Loucy (cell line): ENCODE measurements at regions not wholly inside any gene's neighbourhood (a gene's known extent, or its start where the extent isn't known, plus 50 kb on each side); places are given as distances from the start of the nearest gene placed in this dataset.

Source experiments
- EZH2phosphoT487 ChIP-seq: fragments of 200-600 bp; IDR thresholded peaks from 2 replicates; pipeline ENCODE4 v1.6.1; 2018; ENCODE audit warnings: antibody characterized with exemption, mild to moderate bottlenecking, moderate library complexity, borderline replicate concordance
- TF ChIP-seq, protein P1 (sequence below): fragments of 200-600 bp; sonication (generic); conservative IDR thresholded peaks from 2 replicates; pipeline ENCODE4 v1.5.1; 2014; ENCODE audit warnings: mild to moderate bottlenecking, antibody characterized with exemption, low read length

DNA sequence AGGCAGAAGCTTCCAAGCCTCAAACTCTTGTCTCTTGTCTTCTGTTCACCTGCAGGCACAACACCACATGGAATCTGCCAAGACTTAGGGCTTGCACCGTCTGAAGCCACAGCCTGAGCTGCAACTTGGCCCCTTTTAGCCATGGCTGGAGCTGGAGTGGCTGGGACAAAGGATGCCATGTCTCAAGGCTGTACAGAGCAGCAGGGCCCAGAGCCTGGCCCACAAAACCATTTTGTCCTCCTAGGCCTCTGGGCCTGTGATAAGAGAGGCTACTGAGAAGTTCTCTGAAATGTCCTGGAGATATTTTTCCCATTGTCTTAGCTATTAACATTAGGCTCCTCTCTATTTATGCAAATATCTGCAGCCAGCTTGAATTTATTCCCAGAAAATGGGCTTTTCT is 330.8 kb downstream of the DTWD2 start:
- TF ChIP-seq, protein P1, sequence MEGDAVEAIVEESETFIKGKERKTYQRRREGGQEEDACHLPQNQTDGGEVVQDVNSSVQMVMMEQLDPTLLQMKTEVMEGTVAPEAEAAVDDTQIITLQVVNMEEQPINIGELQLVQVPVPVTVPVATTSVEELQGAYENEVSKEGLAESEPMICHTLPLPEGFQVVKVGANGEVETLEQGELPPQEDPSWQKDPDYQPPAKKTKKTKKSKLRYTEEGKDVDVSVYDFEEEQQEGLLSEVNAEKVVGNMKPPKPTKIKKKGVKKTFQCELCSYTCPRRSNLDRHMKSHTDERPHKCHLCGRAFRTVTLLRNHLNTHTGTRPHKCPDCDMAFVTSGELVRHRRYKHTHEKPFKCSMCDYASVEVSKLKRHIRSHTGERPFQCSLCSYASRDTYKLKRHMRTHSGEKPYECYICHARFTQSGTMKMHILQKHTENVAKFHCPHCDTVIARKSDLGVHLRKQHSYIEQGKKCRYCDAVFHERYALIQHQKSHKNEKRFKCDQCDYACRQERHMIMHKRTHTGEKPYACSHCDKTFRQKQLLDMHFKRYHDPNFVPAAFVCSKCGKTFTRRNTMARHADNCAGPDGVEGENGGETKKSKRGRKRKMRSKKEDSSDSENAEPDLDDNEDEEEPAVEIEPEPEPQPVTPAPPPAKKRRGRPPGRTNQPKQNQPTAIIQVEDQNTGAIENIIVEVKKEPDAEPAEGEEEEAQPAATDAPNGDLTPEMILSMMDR, result no peak
- TF ChIP-seq EZH2phosphoT487, result no peak
